Activated naive CD4-positive, alpha-beta T cell (primary cell): ENCODE measurements at regions not wholly inside any gene's neighbourhood (a gene's known extent, or its start where the extent isn't known, plus 50 kb on each side); places are given as distances from the start of the nearest gene placed in this dataset.

ENCODE experiments used
- DNase-seq, 4 experiments: peaks; one replicate each; lab custom pipeline; 2025; lab: John Stamatoyannopoulos, UW

DNA sequence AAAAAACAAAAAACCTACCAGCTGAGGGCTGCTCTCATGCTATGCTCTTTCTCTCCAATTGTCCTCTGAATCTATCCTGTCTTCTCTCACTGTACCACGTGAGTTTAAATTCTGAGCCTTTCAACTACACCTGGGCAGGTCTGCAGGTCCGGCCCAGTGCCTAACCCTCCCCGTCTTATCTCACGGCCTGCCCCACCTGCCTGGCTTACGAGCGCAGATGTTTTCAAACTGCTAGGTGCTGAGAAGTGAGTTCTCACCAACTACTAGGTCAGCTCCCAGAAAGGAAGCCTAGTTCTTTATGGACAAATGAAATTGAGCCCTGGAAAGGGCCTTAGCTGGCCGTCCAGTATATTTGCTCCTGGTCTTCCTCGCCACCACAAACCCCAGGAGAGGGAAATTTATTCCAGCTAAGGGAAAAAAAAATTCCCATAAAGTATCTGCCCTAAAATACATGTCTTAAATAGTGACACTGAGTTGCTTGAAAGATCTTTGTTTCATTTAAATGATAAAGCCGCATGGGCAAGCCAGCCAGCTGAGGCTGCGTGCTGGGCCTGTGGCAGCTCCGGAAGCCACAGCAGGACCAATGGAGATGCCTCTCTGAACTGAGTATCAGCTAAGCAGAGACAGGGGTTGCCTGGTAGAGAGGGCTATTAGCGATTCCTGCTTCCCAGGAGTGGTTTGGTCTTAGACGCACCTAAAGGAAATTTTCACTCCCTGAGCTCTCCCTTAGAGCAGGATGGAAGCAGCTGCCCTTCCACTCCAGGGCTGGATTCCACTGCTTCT lies 92.5 kb upstream of the NCK2 start:
- no peak for DNase-seq

- DNase-seq: no peak
These were observed 95.2 kb upstream of the NCK2 start for GRCh38 chr2:105649534-105649933.

GRCh38 chr2:105647731-105648130 lies 97.0 kb upstream of the NCK2 start:
- DNase-seq: no peak

DNA sequence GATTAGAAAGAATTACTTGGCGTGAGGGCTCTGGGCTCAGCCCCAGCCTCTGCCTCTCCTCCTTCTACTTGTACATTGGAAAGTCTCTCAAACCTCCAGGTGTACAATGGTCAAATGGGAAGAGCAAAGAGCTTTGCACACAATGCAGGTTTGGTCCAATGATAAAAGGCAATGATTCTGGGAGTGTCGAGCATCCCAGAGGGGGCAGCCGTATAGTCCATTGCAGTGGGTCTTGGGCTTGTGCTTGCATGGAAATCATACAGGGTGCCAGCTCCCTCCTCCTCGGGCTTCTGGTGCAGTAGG lies 98.0 kb upstream of the NCK2 start:
- no peak for DNase-seq

GRCh38 chr2:105645938-105646773 lies 98.6 kb upstream of the NCK2 start:
- DNase-seq: no peak

GRCh38 chr2:105645031-105645937 lies 99.4 kb upstream of the NCK2 start:
- no peak for DNase-seq

DNA sequence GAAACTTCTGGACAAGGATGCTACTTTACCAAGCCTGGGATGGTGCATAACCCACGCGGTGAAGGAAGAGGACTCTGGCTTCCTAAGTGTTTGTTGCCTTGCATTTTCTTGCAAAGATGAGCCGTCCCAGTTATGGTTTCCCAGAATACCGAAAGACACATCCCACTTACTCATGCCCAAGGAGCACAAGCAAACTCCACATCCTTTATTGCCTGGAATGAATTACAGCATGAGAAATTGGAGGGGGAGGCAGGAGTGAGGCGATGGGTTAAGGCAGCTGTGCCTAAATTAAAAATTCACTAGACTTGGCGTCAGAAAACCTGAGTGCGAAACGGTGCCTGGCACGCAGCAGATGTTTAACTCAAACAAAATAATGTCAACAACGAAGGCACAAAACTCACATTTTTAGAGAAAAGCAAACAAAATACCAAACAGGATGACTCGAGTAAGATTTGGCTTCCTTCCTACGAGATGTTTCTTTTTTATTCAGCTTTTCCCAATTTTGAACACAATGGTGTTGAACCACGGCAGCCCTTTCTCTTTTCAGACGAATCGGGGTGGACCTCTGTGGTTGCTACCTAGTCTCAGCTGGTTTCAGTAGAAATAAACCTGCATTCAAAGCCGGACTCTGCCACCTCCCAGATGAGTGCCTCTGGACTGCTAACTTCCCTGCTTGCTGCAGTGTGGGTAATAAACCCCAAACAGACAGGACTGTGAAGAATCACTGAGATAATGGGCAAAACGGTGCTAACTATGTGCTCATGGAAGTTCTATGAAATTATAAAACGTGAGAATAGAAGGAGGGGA lies 100.3 kb upstream of the NCK2 start:
- DNase-seq: no peak

GRCh38 chr2:105643405-105644173 lies 101.1 kb upstream of the NCK2 start:
- no peak for DNase-seq

DNA sequence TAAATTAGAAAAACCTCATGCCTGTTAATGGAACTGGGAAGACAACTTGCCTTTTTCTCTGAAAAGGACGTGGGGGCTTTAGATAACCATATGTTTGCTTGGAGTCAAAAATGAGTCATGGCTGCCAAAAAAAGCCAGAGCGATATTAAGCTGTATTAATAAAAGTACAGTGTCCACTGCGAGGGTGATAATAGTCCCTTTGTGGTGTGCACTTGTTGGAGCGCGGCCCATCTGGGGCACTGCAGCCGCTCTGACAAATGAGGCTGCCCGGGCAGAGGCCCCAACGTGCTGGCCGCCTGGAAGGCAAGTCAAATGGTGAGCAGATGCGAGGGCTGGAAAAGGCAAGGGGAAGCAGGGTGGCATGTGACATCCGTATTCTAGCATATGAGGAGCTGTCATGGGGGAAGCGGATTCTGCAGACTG lies 103.3 kb upstream of the NCK2 start:
- DNase-seq: no peak

- no peak for DNase-seq
These were observed 104.5 kb upstream of the NCK2 start for GRCh38 chr2:105640246-105640645.

- no peak for DNase-seq
These were observed 108.5 kb upstream of the NCK2 start for GRCh38 chr2:105636109-105636740.

- no peak for DNase-seq
These were observed 109.1 kb upstream of the NCK2 start for GRCh38 chr2:105635564-105635963.

DNA sequence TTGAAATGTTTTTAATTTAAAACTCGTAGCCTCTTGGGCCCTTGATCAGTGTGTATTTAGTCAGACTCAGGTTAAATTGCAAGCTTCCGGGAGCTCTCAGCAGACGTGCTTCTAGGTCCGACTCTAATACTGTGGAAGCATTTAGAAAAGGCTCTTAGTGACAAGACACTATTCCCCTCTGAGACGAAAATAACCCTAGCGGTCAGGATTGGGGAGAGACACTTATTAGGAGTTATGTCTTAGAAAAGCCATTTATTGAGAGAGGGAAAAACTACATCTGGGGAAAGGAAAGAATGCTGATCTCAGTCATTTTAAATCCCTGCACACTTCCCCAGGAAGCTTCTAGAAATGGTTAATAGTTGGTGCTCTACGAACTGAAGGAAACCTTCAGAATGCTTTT lies 110.5 kb upstream of the NCK2 start:
- DNase-seq: no peak

DNA sequence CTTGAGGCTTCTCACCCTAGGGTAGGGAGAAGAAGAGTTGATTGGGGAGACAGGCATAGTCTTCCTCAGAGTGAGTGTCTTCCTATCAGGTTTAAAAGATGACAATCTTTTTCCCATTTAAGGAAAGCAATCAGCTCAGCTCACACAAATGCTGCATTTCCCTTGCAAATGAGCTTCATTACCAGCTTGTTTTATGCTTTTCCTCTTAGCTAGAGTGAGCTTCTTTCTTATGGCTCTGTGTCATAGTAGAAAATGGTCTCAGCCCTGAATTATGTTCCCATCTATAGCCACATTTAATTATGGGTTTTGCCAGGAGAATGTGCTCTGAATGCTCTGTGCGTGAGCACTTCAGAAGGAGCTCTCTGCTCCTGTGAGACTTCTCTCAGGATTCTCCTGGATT lies 112.8 kb upstream of the NCK2 start:
- DNase-seq: no peak

DNA sequence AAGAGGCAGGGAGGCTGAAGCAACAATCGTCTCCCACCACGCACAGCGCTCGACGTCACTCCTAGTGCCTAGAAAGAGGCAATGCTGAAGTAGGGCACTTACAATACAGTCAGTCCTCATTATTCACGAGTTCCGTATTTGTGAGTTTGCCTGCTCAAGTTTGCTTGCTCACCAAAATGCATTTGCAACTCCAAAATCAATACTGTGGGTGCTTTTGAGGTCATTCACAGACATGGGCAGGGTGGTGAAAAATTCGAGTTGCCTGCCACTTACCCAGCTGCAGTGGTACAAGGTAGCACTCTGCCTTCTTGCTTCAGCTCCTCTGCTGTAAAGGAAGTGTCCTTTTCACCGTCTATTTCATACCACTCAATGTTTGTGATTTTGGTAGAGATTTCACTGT lies 113.7 kb upstream of the NCK2 start:
- no peak for DNase-seq

GRCh38 chr2:105629634-105630033 lies 115.1 kb upstream of the NCK2 start:
- DNase-seq: no peak

- no peak for DNase-seq
These were observed 117.2 kb upstream of the NCK2 start for GRCh38 chr2:105627534-105627933.

GRCh38 chr2:105626966-105627340 lies 117.8 kb upstream of the NCK2 start:
- DNase-seq: no peak

DNA sequence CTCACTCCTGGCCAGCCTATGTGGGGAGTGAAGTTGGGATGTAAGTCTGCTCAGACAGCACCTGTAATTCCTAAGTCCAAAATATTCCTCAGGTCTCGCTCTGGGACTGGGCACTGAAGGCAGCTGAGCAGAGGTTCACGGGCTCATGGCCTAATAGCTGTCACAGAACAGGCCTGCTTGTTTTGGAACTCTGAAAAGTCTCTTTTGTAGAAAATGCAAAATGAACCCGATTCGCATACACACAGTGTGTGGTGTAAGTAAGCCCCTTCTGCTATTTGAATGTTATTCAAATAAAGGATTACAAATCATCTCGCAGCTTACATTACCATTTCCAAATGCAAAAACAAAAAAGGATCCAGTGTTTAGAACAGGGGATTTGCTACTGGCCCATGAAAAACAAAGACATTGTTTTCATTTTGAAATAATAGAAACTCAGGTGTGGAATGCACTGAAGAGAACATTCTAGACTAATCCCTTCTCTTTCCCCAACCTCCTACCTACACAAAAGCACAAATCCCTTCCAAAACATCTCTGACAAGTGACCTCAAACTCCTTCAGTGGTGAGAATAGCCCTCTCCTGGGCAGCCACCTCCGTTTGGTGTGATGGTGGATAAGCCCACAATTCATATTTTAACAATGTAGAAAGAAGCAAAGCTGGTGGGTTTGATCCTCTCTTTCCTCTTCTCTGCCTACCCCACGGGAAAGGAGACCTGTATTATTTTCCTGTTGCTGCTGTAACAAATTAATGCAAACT lies 118.3 kb upstream of the NCK2 start:
- no peak for DNase-seq

DNA sequence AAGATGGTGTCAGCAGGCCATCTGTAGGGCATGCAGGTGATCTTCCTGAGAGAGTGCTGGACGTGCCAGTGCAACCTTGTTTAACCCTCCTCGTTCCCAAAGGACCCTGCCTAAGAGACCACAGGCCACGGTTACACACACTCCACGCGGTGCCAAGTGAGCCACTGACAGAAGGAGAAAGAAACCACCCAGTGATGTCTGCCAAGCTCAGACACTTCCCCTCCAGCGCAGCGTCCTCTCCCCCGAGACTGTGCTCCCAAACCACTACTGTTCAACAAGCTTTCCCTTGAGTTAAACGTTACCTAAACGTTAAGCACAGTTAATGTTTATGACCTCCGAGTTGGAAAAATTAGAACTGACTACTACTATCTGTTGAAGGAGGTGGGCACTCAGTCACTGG lies 119.1 kb upstream of the NCK2 start:
- no peak for DNase-seq
